K562 (cell line): ENCODE measurements at regions not wholly inside any gene's neighbourhood (a gene's known extent, or its start where the extent isn't known, plus 50 kb on each side); places are given as distances from the start of the nearest gene placed in this dataset.

Source experiments
- BACH1 ChIP-seq: fragments of 200-800 bp; sonication (Bioruptor generic); IDR thresholded peaks from 2 replicates; pipeline ENCODE4 v1.6.1; 2016; ENCODE audit warnings: missing genetic modification characterization, missing compliant biosample characterization
- BRD9 ChIP-seq: fragments of 450-650 bp; IDR thresholded peaks from 2 replicates; pipeline ENCODE4 v1.6.1; 2018; ENCODE audit warnings: low read depth; ENCODE audit not compliant: partially characterized antibody
- CEBPG ChIP-seq, 3 experiments: fragments of 200-800 bp in 1 of 3; sonication (Bioruptor generic) in 1 of 3; sonication (generic) in 1 of 3; formaldehyde crosslinking in 1 of 3; IDR thresholded peaks in 2 of 3; conservative IDR thresholded peaks in 1 of 3; 2 replicates each; pipeline versions ENCODE4 v1.6.1 to v1.8.0; 2016 to 2022; ENCODE audit warnings: missing compliant biosample characterization in 2 of 3, missing genetic modification characterization in 2 of 3, mild to moderate bottlenecking in 1 of 3, missing genetic modification reagents in 1 of 3
- DACH1 ChIP-seq: fragments of 450-650 bp; IDR thresholded peaks from 2 replicates; pipeline ENCODE4 v1.6.1; 2018; ENCODE audit not compliant: partially characterized antibody
- EP300 ChIP-seq: IDR thresholded peaks from 2 replicates; pipeline ENCODE4 v1.6.1; 2012; ENCODE audit warnings: low read length, improper control_type of control experiment
- FOSL1 ChIP-seq: fragments of 200-800 bp; sonication (Bioruptor generic); conservative IDR thresholded peaks from 2 replicates; pipeline ENCODE4 v1.6.1; 2016; ENCODE audit warnings: missing genetic modification characterization, missing compliant biosample characterization
- HDAC3 ChIP-seq: fragments of 450-650 bp; IDR thresholded peaks from 2 replicates; pipeline ENCODE4 v1.6.1; 2018; ENCODE audit warnings: borderline replicate concordance, mild to moderate bottlenecking, moderate library complexity; ENCODE audit not compliant: partially characterized antibody
- HMG20A ChIP-seq: fragments of 450-650 bp; formaldehyde crosslinking; conservative IDR thresholded peaks from 2 replicates; pipeline ENCODE4 v1.4.0; 2020; ENCODE audit warnings: mild to moderate bottlenecking, mixed read lengths
- IRF9 ChIP-seq: fragments of 450-650 bp; IDR thresholded peaks from 2 replicates; pipeline ENCODE4 v1.6.1; 2016; ENCODE audit warnings: missing biosample characterization, missing genetic modification characterization
- JUND ChIP-seq, 2 experiments: IDR thresholded peaks; 2 replicates in 1 of 2; 3 replicates in 1 of 2; pipeline ENCODE4 v1.6.1; 2011; ENCODE audit warnings: borderline replicate concordance in 2 of 2, low read depth in 2 of 2, low read length in 2 of 2, improper control_type of control experiment in 1 of 2, missing biosample characterization in 1 of 2, missing genetic modification characterization in 1 of 2, missing genetic modification reagents in 1 of 2
- LEF1 ChIP-seq: fragments of 450-650 bp; IDR thresholded peaks from 2 replicates; pipeline ENCODE4 v1.6.1; 2016; ENCODE audit warnings: mild to moderate bottlenecking
- MLLT1 ChIP-seq, 2 experiments: fragments of 450-650 bp; IDR thresholded peaks; 2 replicates each; pipeline ENCODE4 v1.6.1; 2016
- MTA1 ChIP-seq: fragments of 450-650 bp; IDR thresholded peaks from 2 replicates; pipeline ENCODE4 v1.6.1; 2017; ENCODE audit warnings: borderline replicate concordance
- NCOA2 ChIP-seq, 2 experiments: fragments of 450-650 bp; IDR thresholded peaks; 2 replicates each; pipeline ENCODE4 v1.6.1; 2018; ENCODE audit warnings: mild to moderate bottlenecking in 2 of 2, moderate library complexity in 1 of 2; ENCODE audit not compliant: partially characterized antibody in 2 of 2
- NFXL1 ChIP-seq: fragments of 450-650 bp; formaldehyde crosslinking; IDR thresholded peaks from 2 replicates; pipeline ENCODE4 v1.4.0; 2021; ENCODE audit warnings: mild to moderate bottlenecking
- POLR2H ChIP-seq: IDR thresholded peaks from 2 replicates; pipeline ENCODE4 v1.6.1; 2016; ENCODE audit warnings: missing genetic modification characterization, low read depth, mild to moderate bottlenecking, control low read depth, missing compliant biosample characterization, moderate library complexity
- SAP30 ChIP-seq: fragments of 200-600 bp; sonication (generic); IDR thresholded peaks from 2 replicates; pipeline ENCODE4 v1.6.1; 2012; ENCODE audit warnings: borderline replicate concordance, low read depth, mild to moderate bottlenecking, moderate library complexity, low read length, control low read depth, inconsistent platforms; ENCODE audit not compliant: insufficient read depth, poor library complexity, severe bottlenecking
- TAL1 ChIP-seq: fragments of 450-650 bp; IDR thresholded peaks from 2 replicates; pipeline ENCODE4 v1.6.1; 2016; ENCODE audit warnings: mild to moderate bottlenecking
- TBL1XR1 ChIP-seq, 2 experiments: IDR thresholded peaks; 2 replicates each; pipeline ENCODE4 v1.6.1; 2012; ENCODE audit warnings: improper control_type of control experiment in 2 of 2, low read length in 2 of 2, mild to moderate bottlenecking in 1 of 2
- TRIM24 ChIP-seq, 2 experiments: fragments of 450-650 bp; IDR thresholded peaks; 2 replicates each; pipeline ENCODE4 v1.6.1; 2016
- ZNF124 ChIP-seq: sonication (generic); formaldehyde crosslinking; IDR thresholded peaks from 2 replicates; pipeline ENCODE4 v1.8.1; 2022; ENCODE audit warnings: missing genetic modification reagents
- ZNF76 ChIP-seq: fragments of 250-450 bp; sonication (Bioruptor Pico); IDR thresholded peaks from 2 replicates; pipeline ENCODE4 v1.4.0; 2020; ENCODE audit warnings: mild to moderate bottlenecking, moderate library complexity, borderline replicate concordance
- TF ChIP-seq, protein P1 (sequence below): fragments of 250-450 bp; sonication (Bioruptor Pico); IDR thresholded peaks from 2 replicates; pipeline ENCODE4 v1.4.0; 2020; ENCODE audit warnings: mild to moderate bottlenecking, moderate library complexity

GRCh38 chr18:987325-988186 is 82.9 kb downstream of the ADCYAP1 start (continued):
- peak; percentile 60 for TF ChIP-seq POLR2H
- peak; percentile 63; the same call in 1 of the 2 replicates for TF ChIP-seq ZNF76
- peak; percentile 50; the same call in 1 of the 2 replicates for TF ChIP-seq MTA1
- peak in 1 of 2 experiments; percentile 48 for TF ChIP-seq NCOA2 (IDR thresholded peaks at IDR 0.05; ENCODE audit: partially characterized antibody in 2 of 2)
- peak; percentile 87 for TF ChIP-seq LEF1
- TF ChIP-seq CEBPG (CRISPR knock-in tag; IDR thresholded peaks at IDR 0.05), result peak; percentile 24; the same call in 1 of the 2 replicates
- peak; percentile 23 to 66; a peak in 3 of 4 replicates for TF ChIP-seq CEBPG (tag; conservative IDR thresholded peaks at IDR 0.05 in 1 of 2, IDR thresholded peaks at IDR 0.05 in 1 of 2)
- TF ChIP-seq NFXL1 (CRISPR knock-in tag), result no peak
- TF ChIP-seq SAP30, result no peak
- peak; percentile 86 for TF ChIP-seq HDAC3
- TF ChIP-seq TRIM24 (IDR thresholded peaks at IDR 0.05), result peak; percentile 78 to 88; a peak in 3 of 4 replicates
- peak; percentile 88 for TF ChIP-seq TAL1
- TF ChIP-seq JUND (IDR thresholded peaks at IDR 0.05; ENCODE audit: borderline replicate concordance, low read depth, low read length), result peak; percentile 83
- peak; percentile 83; the same call in 1 of the 3 replicates for TF ChIP-seq JUND (tag; IDR thresholded peaks at IDR 0.05; ENCODE audit: borderline replicate concordance, low read depth, low read length)
- TF ChIP-seq, protein P1, sequence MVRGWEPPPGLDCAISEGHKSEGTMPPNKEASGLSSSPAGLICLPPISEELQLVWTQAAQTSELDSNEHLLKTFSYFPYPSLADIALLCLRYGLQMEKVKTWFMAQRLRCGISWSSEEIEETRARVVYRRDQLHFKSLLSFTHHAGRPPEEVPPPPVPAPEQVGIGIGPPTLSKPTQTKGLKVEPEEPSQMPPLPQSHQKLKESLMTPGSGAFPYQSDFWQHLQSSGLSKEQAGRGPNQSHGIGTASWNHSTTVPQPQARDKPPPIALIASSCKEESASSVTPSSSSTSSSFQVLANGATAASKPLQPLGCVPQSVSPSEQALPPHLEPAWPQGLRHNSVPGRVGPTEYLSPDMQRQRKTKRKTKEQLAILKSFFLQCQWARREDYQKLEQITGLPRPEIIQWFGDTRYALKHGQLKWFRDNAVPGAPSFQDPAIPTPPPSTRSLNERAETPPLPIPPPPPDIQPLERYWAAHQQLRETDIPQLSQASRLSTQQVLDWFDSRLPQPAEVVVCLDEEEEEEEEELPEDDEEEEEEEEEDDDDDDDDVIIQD (CRISPR knock-in tag), result no peak
- TF ChIP-seq FOSL1, result peak; percentile 94
- TF ChIP-seq HMG20A (CRISPR knock-in tag), result peak; percentile 67; the same call in 1 of the 2 replicates
- no peak for TF ChIP-seq ZNF124 (CRISPR knock-in tag)
- TF ChIP-seq TBL1XR1 (IDR thresholded peaks at IDR 0.05; ENCODE audit: low read length in 2 of 2), result peak in 1 of 2 experiments; percentile 91; a peak in 2 of 4 replicates
- peak; percentile 46 for TF ChIP-seq BRD9
- TF ChIP-seq BACH1 (tag), result peak; percentile 82
- TF ChIP-seq IRF9 (tag), result no peak
- peak; percentile 99 for TF ChIP-seq EP300
- TF ChIP-seq DACH1, result peak; percentile 75
- peak in 1 of 2 experiments; percentile 70; a peak in 1 of 4 replicates for TF ChIP-seq MLLT1 (IDR thresholded peaks at IDR 0.05)
